CD4-positive, alpha-beta T cell treated with Interleukin-10 for 1 hour (primary cell): ENCODE measurements at regions not wholly inside any gene's neighbourhood (a gene's known extent, or its start where the extent isn't known, plus 50 kb on each side); places are given as distances from the start of the nearest gene placed in this dataset.

ENCODE experiments used
- DNase-seq: peaks from one replicate; pipeline ENCODE4 v3.0.0-alpha.2; 2020

GRCh38 chr15:31248263-31248662, 78.4 kb upstream of the KLF13 start:
- no peak for DNase-seq

- DNase-seq = no peak
Measured at GRCh38 chr15:31248951-31249350, 77.7 kb upstream of the KLF13 start.

GRCh38 chr15:31250033-31250432, 76.6 kb upstream of the KLF13 start:
- no peak for DNase-seq

- no peak for DNase-seq
Measured at GRCh38 chr15:31251165-31251564, 75.5 kb upstream of the KLF13 start.

GRCh38 chr15:31252171-31252785, 74.4 kb upstream of the KLF13 start:
- no peak for DNase-seq

- DNase-seq = no peak
Measured at GRCh38 chr15:31254431-31255175, 72.0 kb upstream of the KLF13 start.

GRCh38 chr15:31255176-31255510, 71.5 kb upstream of the KLF13 start:
- no peak for DNase-seq

GRCh38 chr15:31255732-31256377, 70.8 kb upstream of the KLF13 start:
- no peak for DNase-seq

- no peak for DNase-seq
Measured at GRCh38 chr15:31256378-31257265, 70.0 kb upstream of the KLF13 start.

- DNase-seq = no peak
Measured at GRCh38 chr15:31257286-31257685, 69.3 kb upstream of the KLF13 start.

- DNase-seq = no peak
Measured at GRCh38 chr15:31258260-31258659, 68.4 kb upstream of the KLF13 start.

GRCh38 chr15:31259562-31260252, 66.9 kb upstream of the KLF13 start:
- DNase-seq = no peak

GRCh38 chr15:31260646-31261265, 65.9 kb upstream of the KLF13 start:
- DNase-seq = no peak

- DNase-seq = no peak
Measured at GRCh38 chr15:31261266-31262142, 65.1 kb upstream of the KLF13 start.

- DNase-seq = no peak
Measured at GRCh38 chr15:31262143-31262530, 64.5 kb upstream of the KLF13 start.

GRCh38 chr15:31262901-31263671, 63.5 kb upstream of the KLF13 start:
- peak; percentile 28 for DNase-seq

- DNase-seq = peak; percentile 80
Measured at GRCh38 chr15:31263751-31264558, 62.7 kb upstream of the KLF13 start.

GRCh38 chr15:31264559-31265089, 62.0 kb upstream of the KLF13 start:
- DNase-seq = no peak
